SK-N-SH (cell line): ENCODE measurements at regions not wholly inside any gene's neighbourhood (a gene's known extent, or its start where the extent isn't known, plus 50 kb on each side); places are given as distances from the start of the nearest gene placed in this dataset.

ENCODE experiments used
- CTCF ChIA-PET: fragments of 300-600, 350-600 bp; formaldehyde crosslinking; extraction: SDS; loops from one replicate; lab custom pipeline; 2021; lab: Yijun Ruan, JAX
- POLR2A ChIA-PET: fragments of 350-600 bp; sonication (Branson Sonifier 250); formaldehyde crosslinking; extraction: SDS; loops from one replicate; lab custom pipeline; 2020; ENCODE audit warnings: antibody characterized with exemption, inconsistent platforms; lab: Yijun Ruan, JAX
- DNase-seq: peaks from one replicate; pipeline ENCODE4 v3.0.0; 2012
- H2AFZ ChIP-seq: fragments of 200-600 bp; sonication (generic); 2 replicates; pipeline ENCODE4 v1.8.1; 2016; ENCODE audit warnings: antibody characterized with exemption, mild to moderate bottlenecking, low read depth
- H3F3A ChIP-seq: fragments of 200-600 bp; sonication (generic); replicated peaks from 2 replicates; pipeline ENCODE3; 2016; ENCODE audit warnings: antibody characterized with exemption, mild to moderate bottlenecking; ENCODE audit not compliant: insufficient read depth
- H3K27ac ChIP-seq, 2 experiments: fragments of 200-500 bp in 1 of 2; fragments of 200-600 bp in 1 of 2; sonication (Bioruptor generic) in 1 of 2; sonication (generic), shearing (Covaris generic) in 1 of 2; 2 replicates each; pipeline versions ENCODE4 v1.5.1 to v1.6.1; 2014 to 2016; ENCODE audit warnings: low read depth in 2 of 2, inconsistent platforms in 1 of 2, low read length in 1 of 2, mild to moderate bottlenecking in 1 of 2, mixed read lengths in 1 of 2
- H3K27me3 ChIP-seq: fragments of 200-600 bp; sonication (generic), shearing (Covaris generic); 2 replicates; pipeline ENCODE4 v1.6.1; 2016; ENCODE audit warnings: mixed run types; ENCODE audit not compliant: insufficient read depth
- H3K36me3 ChIP-seq, 2 experiments: fragments of 200-500 bp in 1 of 2; fragments of 200-600 bp in 1 of 2; sonication (Bioruptor generic) in 1 of 2; sonication (generic) in 1 of 2; replicated peaks in 1 of 2; 2 replicates each; pipeline versions ENCODE3 to v1.5.1; 2014 to 2016; ENCODE audit warnings: low read length in 1 of 2, mild to moderate bottlenecking in 1 of 2; ENCODE audit not compliant: insufficient read depth in 2 of 2, control insufficient read depth in 1 of 2
- H3K4me1 ChIP-seq, 2 experiments: fragments of 200-500 bp in 1 of 2; fragments of 200-600 bp in 1 of 2; sonication (Bioruptor generic) in 1 of 2; sonication (generic), shearing (Covaris generic) in 1 of 2; 2 replicates each; pipeline versions ENCODE4 v1.5.1 to v1.6.1; 2014 to 2016; ENCODE audit warnings: low read depth in 1 of 2, low read length in 1 of 2, mixed run types in 1 of 2; ENCODE audit not compliant: insufficient read depth in 2 of 2, control insufficient read depth in 1 of 2
- H3K4me2 ChIP-seq: fragments of 200-600 bp; sonication (generic), shearing (Covaris generic); 2 replicates; pipeline ENCODE4 v1.6.1; 2017; ENCODE audit warnings: mixed run types
- H3K4me3 ChIP-seq, 2 experiments: fragments of 200-500 bp in 1 of 2; fragments of 200-600 bp in 1 of 2; sonication (Bioruptor generic) in 1 of 2; sonication (generic), shearing (Covaris generic) in 1 of 2; 2 replicates each; pipeline versions ENCODE4 v1.5.1 to v1.8.1; 2014 to 2016; ENCODE audit warnings: low read depth in 2 of 2, inconsistent platforms in 1 of 2, low read length in 1 of 2, mild to moderate bottlenecking in 1 of 2, mixed read lengths in 1 of 2, moderate library complexity in 1 of 2
- H3K79me2 ChIP-seq: fragments of 200-600 bp; sonication (generic); 2 replicates; pipeline ENCODE4 v1.8.1; 2017; ENCODE audit warnings: mild to moderate bottlenecking; ENCODE audit not compliant: insufficient read depth
- H3K9ac ChIP-seq: fragments of 200-600 bp; sonication (generic); 2 replicates; pipeline ENCODE4 v1.6.1; 2017; ENCODE audit warnings: mixed run types
- H3K9me2 ChIP-seq: fragments of 200-600 bp; sonication (generic); 2 replicates; pipeline ENCODE4 v1.6.1; 2017; ENCODE audit warnings: mixed run types
- H3K9me3 ChIP-seq: fragments of 200-600 bp; sonication (generic); 2 replicates; pipeline ENCODE4 v1.6.1; 2017; ENCODE audit warnings: mixed run types, mild to moderate bottlenecking, moderate library complexity
- H4K20me1 ChIP-seq: fragments of 200-600 bp; sonication (generic); 2 replicates; pipeline ENCODE4 v1.6.1; 2017; ENCODE audit warnings: mild to moderate bottlenecking, mixed run types; ENCODE audit not compliant: insufficient read depth
- CHD2 ChIP-seq: fragments of 150-350 bp; IDR thresholded peaks from 2 replicates; pipeline ENCODE4 v1.6.1; 2018; ENCODE audit warnings: low read length; ENCODE audit not compliant: partially characterized antibody
- ELF1 ChIP-seq: IDR thresholded peaks from 2 replicates; pipeline ENCODE4 v1.4.0; 2012
- FOXM1 ChIP-seq: IDR thresholded peaks from 2 replicates; pipeline ENCODE4 v1.4.0; 2012; ENCODE audit warnings: low read depth, mild to moderate bottlenecking
- GATA2 ChIP-seq: sonication (generic); formaldehyde crosslinking; IDR thresholded peaks from 2 replicates; pipeline ENCODE4 v1.5.0; 2020; ENCODE audit warnings: mild to moderate bottlenecking, missing genetic modification reagents
- MXI1 ChIP-seq: IDR thresholded peaks from 2 replicates; pipeline ENCODE4 v1.6.1; 2012; ENCODE audit warnings: mild to moderate bottlenecking, low read depth, low read length, improper control_type of control experiment
- NFIC ChIP-seq: IDR thresholded peaks from 2 replicates; pipeline ENCODE4 v1.4.0; 2012; ENCODE audit warnings: borderline replicate concordance
- NRF1 ChIP-seq: IDR thresholded peaks from 2 replicates; pipeline ENCODE4 v1.6.1; 2012; ENCODE audit warnings: low read depth, mild to moderate bottlenecking, low read length
- TCF12 ChIP-seq: IDR thresholded peaks from 2 replicates; pipeline ENCODE4 v1.4.0; 2012
- TEAD4 ChIP-seq: IDR thresholded peaks from 2 replicates; pipeline ENCODE4 v1.4.0; 2012; ENCODE audit warnings: mild to moderate bottlenecking, borderline replicate concordance; ENCODE audit not compliant: insufficient read depth
- WGBS: methylation state at CpG from one replicate; pipeline ENCODE4 v1.1.6; 2017; ENCODE audit warnings: low lambda C conversion rate; 5-methylcytosine and 5-hydroxymethylcytosine counted together
- TF ChIP-seq, protein P1 (sequence below): fragments of 200-600 bp; sonication (generic); IDR thresholded peaks from 2 replicates; pipeline ENCODE4 v1.6.1; 2017; ENCODE audit warnings: antibody characterized with exemption, mild to moderate bottlenecking, moderate library complexity
- TF ChIP-seq, protein P2 (sequence below): fragments of 150-350 bp; IDR thresholded peaks from 2 replicates; pipeline ENCODE4 v1.6.1; 2017; ENCODE audit warnings: antibody characterized with exemption, low read length, low read depth, borderline replicate concordance
- TF ChIP-seq, protein P3 (sequence below): IDR thresholded peaks from 2 replicates; pipeline ENCODE4; 2012
- TF ChIP-seq, protein P4 (sequence below): IDR thresholded peaks from 2 replicates; pipeline ENCODE4 v1.6.1; 2012; ENCODE audit warnings: mild to moderate bottlenecking, low read depth, low read length, moderate library complexity

DNA sequence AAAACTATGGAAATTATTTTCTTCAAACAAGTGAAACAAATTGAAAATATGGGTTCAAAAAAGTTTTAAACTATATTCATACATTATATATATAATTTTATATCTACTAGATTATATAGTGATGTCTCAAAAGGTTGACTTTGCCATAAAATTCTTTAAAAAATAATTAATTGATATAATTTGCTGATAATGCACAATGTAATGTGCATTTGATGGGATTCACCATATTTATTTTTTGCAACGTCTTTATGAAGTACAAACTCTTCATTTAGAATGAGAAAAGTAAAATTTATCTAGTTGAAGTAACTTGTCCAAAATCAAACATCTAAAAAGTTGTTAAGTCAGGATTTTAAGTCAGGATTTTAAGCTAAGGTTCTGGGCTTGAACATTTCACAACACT, 1954.5 kb upstream of the PCDH20 start:
- H3F3A ChIP-seq = no peaks in the 10 kb centered on the region
- ChIA-PET CTCF (no interaction called here), POLR2A (no interaction called here)
- H3K9me2 ChIP-seq = no peaks in the 10 kb centered on the region
- no peak overlapping the region for H3K4me2 ChIP-seq
- no peaks in the 10 kb centered on the region for H3K9me3 ChIP-seq
- no peaks in the 10 kb centered on the region for H3K79me2 ChIP-seq
- no peak overlapping the region for H3K27ac ChIP-seq
- H3K27me3 ChIP-seq = no peaks in the 10 kb centered on the region
- no peak overlapping the region for H3K4me3 ChIP-seq
- no peaks in the 10 kb centered on the region for H3K4me1 ChIP-seq
- no peak for DNase-seq
- TF ChIP-seq CHD2 (no peak), TCF12 (no peak), ELF1 (no peak), NFIC (no peak), FOXM1 (no peak), MXI1 (no peak), NRF1 (no peak), TEAD4 (no peak), GATA2 (CRISPR knock-in tag) (no peak)
- TF ChIP-seq, protein P1, sequence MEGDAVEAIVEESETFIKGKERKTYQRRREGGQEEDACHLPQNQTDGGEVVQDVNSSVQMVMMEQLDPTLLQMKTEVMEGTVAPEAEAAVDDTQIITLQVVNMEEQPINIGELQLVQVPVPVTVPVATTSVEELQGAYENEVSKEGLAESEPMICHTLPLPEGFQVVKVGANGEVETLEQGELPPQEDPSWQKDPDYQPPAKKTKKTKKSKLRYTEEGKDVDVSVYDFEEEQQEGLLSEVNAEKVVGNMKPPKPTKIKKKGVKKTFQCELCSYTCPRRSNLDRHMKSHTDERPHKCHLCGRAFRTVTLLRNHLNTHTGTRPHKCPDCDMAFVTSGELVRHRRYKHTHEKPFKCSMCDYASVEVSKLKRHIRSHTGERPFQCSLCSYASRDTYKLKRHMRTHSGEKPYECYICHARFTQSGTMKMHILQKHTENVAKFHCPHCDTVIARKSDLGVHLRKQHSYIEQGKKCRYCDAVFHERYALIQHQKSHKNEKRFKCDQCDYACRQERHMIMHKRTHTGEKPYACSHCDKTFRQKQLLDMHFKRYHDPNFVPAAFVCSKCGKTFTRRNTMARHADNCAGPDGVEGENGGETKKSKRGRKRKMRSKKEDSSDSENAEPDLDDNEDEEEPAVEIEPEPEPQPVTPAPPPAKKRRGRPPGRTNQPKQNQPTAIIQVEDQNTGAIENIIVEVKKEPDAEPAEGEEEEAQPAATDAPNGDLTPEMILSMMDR = no peak
- TF ChIP-seq, protein P2, sequence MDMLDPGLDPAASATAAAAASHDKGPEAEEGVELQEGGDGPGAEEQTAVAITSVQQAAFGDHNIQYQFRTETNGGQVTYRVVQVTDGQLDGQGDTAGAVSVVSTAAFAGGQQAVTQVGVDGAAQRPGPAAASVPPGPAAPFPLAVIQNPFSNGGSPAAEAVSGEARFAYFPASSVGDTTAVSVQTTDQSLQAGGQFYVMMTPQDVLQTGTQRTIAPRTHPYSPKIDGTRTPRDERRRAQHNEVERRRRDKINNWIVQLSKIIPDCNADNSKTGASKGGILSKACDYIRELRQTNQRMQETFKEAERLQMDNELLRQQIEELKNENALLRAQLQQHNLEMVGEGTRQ = no peak
- TF ChIP-seq, protein P3, sequence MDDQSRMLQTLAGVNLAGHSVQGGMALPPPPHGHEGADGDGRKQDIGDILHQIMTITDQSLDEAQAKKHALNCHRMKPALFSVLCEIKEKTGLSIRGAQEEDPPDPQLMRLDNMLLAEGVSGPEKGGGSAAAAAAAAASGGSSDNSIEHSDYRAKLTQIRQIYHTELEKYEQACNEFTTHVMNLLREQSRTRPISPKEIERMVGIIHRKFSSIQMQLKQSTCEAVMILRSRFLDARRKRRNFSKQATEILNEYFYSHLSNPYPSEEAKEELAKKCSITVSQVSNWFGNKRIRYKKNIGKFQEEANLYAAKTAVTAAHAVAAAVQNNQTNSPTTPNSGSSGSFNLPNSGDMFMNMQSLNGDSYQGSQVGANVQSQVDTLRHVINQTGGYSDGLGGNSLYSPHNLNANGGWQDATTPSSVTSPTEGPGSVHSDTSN = no peak
- TF ChIP-seq, protein P4, sequence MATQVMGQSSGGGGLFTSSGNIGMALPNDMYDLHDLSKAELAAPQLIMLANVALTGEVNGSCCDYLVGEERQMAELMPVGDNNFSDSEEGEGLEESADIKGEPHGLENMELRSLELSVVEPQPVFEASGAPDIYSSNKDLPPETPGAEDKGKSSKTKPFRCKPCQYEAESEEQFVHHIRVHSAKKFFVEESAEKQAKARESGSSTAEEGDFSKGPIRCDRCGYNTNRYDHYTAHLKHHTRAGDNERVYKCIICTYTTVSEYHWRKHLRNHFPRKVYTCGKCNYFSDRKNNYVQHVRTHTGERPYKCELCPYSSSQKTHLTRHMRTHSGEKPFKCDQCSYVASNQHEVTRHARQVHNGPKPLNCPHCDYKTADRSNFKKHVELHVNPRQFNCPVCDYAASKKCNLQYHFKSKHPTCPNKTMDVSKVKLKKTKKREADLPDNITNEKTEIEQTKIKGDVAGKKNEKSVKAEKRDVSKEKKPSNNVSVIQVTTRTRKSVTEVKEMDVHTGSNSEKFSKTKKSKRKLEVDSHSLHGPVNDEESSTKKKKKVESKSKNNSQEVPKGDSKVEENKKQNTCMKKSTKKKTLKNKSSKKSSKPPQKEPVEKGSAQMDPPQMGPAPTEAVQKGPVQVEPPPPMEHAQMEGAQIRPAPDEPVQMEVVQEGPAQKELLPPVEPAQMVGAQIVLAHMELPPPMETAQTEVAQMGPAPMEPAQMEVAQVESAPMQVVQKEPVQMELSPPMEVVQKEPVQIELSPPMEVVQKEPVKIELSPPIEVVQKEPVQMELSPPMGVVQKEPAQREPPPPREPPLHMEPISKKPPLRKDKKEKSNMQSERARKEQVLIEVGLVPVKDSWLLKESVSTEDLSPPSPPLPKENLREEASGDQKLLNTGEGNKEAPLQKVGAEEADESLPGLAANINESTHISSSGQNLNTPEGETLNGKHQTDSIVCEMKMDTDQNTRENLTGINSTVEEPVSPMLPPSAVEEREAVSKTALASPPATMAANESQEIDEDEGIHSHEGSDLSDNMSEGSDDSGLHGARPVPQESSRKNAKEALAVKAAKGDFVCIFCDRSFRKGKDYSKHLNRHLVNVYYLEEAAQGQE = no peak
- no peak overlapping the region for H3K9ac ChIP-seq
- no peaks in the 10 kb centered on the region for H4K20me1 ChIP-seq
- WGBS = 9% methylated on average over 1 of the region's 1 CpG
- H2AFZ ChIP-seq = no peak overlapping the region
- no peaks in the 10 kb centered on the region for H3K36me3 ChIP-seq
